GM12891 (cell line): ENCODE measurements at regions not wholly inside any gene's neighbourhood (a gene's known extent, or its start where the extent isn't known, plus 50 kb on each side); places are given as distances from the start of the nearest gene placed in this dataset.

Experiments
- PAX5 ChIP-seq: IDR thresholded peaks from 2 replicates; pipeline ENCODE4 v1.6.1; 2011; ENCODE audit warnings: low read length, moderate library complexity, mild to moderate bottlenecking; ENCODE audit not compliant: insufficient read depth, severe bottlenecking
- POLR2A ChIP-seq: IDR thresholded peaks from 2 replicates; pipeline ENCODE4 v1.6.1; 2011; ENCODE audit warnings: low read depth, low read length, control low read depth
- SPI1 ChIP-seq: IDR thresholded peaks from 2 replicates; pipeline ENCODE4 v1.6.1; 2011; ENCODE audit warnings: low read depth, low read length, control low read depth
- TAF1 ChIP-seq: IDR thresholded peaks from 2 replicates; pipeline ENCODE4 v1.6.1; 2011; ENCODE audit warnings: low read depth, low read length, control low read depth

GRCh38 chr9:28750136-28750535 is 1176.9 kb upstream of the C9orf72 start:
- TF ChIP-seq POLR2A: no peak
- TF ChIP-seq SPI1: no peak
- no peak for TF ChIP-seq TAF1
- no peak for TF ChIP-seq PAX5
